Coronary artery (tissue), 2 donors: ENCODE measurements at regions not wholly inside any gene's neighbourhood (a gene's known extent, or its start where the extent isn't known, plus 50 kb on each side); places are given as distances from the start of the nearest gene placed in this dataset.
"Not testable (repeated sequence)": the region's sequence is repeated elsewhere in the genome, so short reads cannot be mapped to it uniquely, and the experiment has no call there.

Source experiments
- DNase-seq: peaks from one replicate; pipeline ENCODE4 v3.0.0-alpha.2; 2017; ENCODE audit warnings: low spot score
- H3K27ac ChIP-seq, 2 donors: fragments of 200-600 bp; sonication (generic); one replicate each; pipeline ENCODE4 v1.5.1; 2016 to 2019
- H3K4me3 ChIP-seq: fragments of 200-600 bp; sonication (generic); 2 replicates; pipeline ENCODE4 v1.5.1; 2016; ENCODE audit warnings: mild to moderate bottlenecking, moderate library complexity
- CTCF ChIP-seq: fragments of 200-600 bp; sonication (generic); IDR thresholded peaks from one replicate; pipeline ENCODE4 v1.5.1; 2019; ENCODE audit warnings: antibody characterized with exemption

DNA sequence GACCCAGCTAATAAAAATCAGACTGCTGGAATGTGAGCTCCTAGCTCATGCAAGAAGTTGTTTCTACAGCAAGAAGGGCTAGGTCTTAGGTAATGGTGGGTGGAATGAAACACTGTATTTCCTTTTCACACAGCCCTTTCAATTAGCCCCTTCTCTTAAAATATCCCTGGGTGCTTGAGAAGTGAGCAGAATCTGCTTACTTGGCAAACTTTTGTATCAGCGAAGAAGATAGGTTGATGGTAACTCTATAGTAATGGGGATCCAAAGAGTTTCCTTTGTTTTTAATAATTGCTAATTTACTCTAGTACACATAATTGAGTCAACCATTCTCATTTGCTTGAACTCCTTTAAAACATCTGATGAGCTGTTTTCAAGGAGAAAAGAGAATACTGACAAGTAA lies 100.6 kb upstream of the FSCB start:
- no peak overlapping the region for H3K27ac ChIP-seq
- DNase-seq = no peak
- no peak overlapping the region for H3K4me3 ChIP-seq
- no peak for TF ChIP-seq CTCF

DNA sequence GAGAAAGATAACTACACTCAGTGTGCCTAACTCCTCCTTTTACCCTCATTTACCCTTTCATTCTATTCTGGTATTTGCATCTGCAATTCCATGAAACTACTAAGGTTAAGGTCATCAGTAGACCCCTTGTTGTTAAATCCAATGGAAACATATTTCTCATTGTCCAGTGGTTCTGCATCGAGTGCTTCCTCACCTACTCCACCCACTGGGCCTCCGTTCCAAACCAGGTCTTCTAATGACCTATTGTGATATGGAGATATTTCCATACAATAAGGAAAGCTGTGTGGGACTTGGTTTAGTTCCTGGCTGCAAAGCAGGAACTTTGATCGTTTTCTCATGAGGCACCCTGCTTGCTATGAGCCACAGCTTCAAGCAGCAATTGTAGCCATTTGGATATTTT lies 99.5 kb upstream of the FSCB start:
- no peak overlapping the region for H3K4me3 ChIP-seq
- no peak overlapping the region for H3K27ac ChIP-seq
- TF ChIP-seq CTCF = no peak
- DNase-seq = no peak

DNA sequence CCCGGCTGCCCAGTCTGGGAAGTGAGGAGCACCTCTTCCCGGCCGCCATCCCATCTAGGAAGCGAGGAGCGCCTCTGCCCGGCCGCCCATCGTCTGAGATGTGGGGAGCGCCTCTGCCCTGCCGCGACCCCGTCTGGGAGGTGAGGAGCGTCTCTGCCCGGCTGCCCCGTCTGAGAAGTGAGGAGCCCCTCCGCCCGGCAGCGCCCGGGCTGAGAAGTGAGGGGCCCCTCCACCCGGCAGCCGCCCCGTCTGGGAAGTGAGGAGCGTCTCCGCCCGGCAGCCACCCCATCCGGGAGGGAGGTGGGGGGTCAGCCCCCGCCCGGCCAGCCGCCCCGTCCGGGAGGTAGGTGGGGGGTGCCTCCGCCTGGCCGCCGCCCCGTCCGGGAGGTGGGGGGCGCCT lies 94.2 kb upstream of the FSCB start:
- not testable (repeated sequence) for H3K4me3 ChIP-seq, DNase-seq, H3K27ac ChIP-seq

DNA sequence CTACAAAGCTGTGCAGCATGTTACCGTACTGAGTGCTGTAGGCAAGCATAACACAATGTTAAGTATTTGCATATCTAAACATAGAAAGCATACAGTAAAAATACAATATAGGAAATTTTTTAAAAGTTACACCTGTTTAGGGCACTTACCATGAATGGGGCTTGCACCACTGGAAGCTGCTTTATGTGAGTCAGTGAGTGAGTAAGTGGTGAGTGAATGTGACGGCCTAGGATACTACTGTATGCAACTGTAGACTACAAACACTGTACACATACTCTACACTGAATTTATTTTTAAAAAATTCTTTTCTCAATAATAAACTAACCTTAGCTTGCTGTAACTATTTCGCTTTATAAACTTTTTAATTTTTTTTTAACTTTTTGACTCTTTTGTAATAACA lies 82.1 kb upstream of the FSCB start:
- no peak for DNase-seq
- no peak overlapping the region for H3K4me3 ChIP-seq
- no peak overlapping the region for H3K27ac ChIP-seq
- TF ChIP-seq CTCF = no peak

DNA sequence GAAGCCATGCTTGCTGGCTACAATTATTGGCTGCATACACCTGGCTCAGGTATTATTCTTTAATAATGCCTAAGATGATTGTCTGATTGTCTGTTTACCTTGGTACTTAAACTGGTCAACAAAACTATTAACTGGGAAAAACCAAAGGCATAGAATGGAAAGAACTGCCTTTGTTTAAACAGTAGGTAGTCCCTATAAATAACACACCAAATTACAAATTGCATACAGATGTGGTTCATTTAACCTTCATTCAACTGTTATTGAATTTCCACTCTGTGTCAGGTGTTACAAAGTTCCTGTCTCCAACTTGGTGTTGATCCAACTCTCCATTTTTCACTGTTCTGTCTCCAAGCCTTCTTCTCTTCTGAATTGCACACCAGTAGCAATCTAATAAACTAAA lies 79.8 kb upstream of the FSCB start:
- DNase-seq = no peak
- no peak overlapping the region for H3K4me3 ChIP-seq
- no peak for TF ChIP-seq CTCF
- H3K27ac ChIP-seq = no peak overlapping the region

DNA sequence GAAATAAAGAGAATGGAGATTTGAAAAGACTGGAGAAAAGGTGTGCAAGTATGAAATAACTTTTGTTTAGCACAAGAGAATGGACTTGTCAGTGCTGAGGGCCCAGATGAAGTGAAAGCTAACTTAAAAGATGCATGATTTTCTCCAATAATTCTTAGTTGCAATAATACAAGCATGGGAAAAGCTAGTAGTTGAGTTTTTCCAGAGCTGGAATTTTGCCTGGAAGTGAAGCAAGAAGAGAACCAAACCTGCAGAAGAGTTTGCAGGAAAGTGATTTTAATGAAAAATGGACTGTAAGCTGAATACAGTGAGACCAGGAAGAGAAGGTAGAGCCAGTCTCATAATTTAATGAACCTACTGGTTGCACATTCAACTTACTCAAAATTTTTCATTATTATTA lies 69.3 kb upstream of the FSCB start:
- DNase-seq = no peak
- no peak for TF ChIP-seq CTCF
- no peak overlapping the region for H3K4me3 ChIP-seq
- no peak overlapping the region for H3K27ac ChIP-seq

GRCh38 chr14:44567997-44568396 lies 60.9 kb upstream of the FSCB start:
- DNase-seq = no peak
- Histone ChIP-seq H3K4me3 (no peak overlapping the region), H3K27ac (no peak overlapping the region)
- TF ChIP-seq CTCF = no peak

DNA sequence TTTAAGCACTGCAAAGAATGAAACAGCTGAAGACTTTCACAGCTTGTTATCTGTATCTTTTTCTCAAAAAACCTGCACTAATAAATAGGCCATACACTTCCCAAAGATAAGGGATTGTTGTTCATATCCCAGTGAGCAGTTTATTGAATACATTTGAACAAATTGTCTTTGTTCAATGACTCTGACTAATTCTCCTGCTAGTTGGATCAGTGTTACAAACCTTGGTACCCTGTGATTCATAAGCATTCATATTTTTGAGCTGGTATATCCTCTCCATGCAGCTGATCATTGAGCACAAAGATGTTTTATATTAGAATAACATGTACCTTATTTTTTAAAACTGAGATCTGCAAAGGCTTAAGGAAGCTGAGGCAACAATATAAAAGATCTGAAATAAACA lies 58.9 kb upstream of the FSCB start:
- H3K27ac ChIP-seq = no peak overlapping the region
- TF ChIP-seq CTCF = no peak

More for the DNA sequence above, 58.9 kb upstream of the FSCB start:
- DNase-seq = no peak
- no peak overlapping the region for H3K4me3 ChIP-seq
